ENCODE measurements at regions not wholly inside any gene's neighbourhood (a gene's known extent, or its start where the extent isn't known, plus 50 kb on each side); places are given as distances from the start of the nearest gene placed in this dataset.

- POLR2A ChIA-PET: no interaction called here
- Histone ChIP-seq H3K27ac (ENCODE audit: extremely low read depth, low read depth, low read length) (no peak overlapping the region), H3K4me3 (ENCODE audit: low read depth, low read length) (no peak overlapping the region), H3K4me1 (ENCODE audit: control insufficient read depth, insufficient read depth, low read length) (no peaks in the 10 kb centered on the region), H3K36me3 (ENCODE audit: control insufficient read depth in 2 of 2, insufficient read depth in 1 of 2, low read length in 2 of 2) (no peaks in the 10 kb centered on the region), H3K9me3 (ENCODE audit: control insufficient read depth, insufficient read depth, low read depth, low read length) (no peaks in the 10 kb centered on the region)
- CTCF ChIA-PET: no interaction called here
- TF ChIP-seq KLF10 (tag by site-specific recombination; IDR thresholded peaks at IDR 0.05) (no peak), ZNF473 (tag by site-specific recombination; IDR thresholded peaks at IDR 0.05) (no peak), ZNF521 (tag by site-specific recombination; IDR thresholded peaks at IDR 0.05) (no peak)
These were observed 806.9 kb downstream of the DNAJB9 start for GRCh38 chr7:109376576-109376975.

GRCh38 chr7:109377076-109377884, 807.6 kb downstream of the DNAJB9 start:
- POLR2A ChIA-PET: no interaction called here

DNA sequence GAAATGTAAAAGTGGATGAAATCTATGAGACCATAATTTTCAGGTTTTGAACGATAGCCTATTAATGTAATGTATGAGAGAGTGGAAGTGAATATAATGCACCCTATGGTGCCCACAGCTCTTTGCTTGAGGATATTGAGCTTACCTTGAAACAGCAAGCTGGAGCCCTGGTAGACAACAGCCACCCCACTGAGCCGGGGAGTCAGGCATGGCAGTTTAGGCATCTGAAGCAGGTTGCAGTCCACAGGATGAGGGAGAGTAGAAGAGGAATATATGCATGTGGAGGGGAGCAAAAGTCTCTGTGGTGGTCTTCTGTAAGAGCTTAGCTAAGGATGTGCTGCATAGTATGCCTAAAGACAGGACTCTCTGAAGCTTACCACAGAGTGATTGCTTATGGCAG, 817.3 kb downstream of the DNAJB9 start:
- ChIA-PET POLR2A (no interaction called here), CTCF (no interaction called here)
- no peak overlapping the region for H3K27ac ChIP-seq (ENCODE audit: extremely low read depth, low read depth, low read length)
- H3K4me3 ChIP-seq (ENCODE audit: low read depth, low read length): no peak overlapping the region
- H3K4me1 ChIP-seq (ENCODE audit: control insufficient read depth, insufficient read depth, low read length): no peaks in the 10 kb centered on the region
- no peaks in the 10 kb centered on the region for H3K9me3 ChIP-seq (ENCODE audit: control insufficient read depth, insufficient read depth, low read depth, low read length)
- no peaks in the 10 kb centered on the region for H3K36me3 ChIP-seq (ENCODE audit: control insufficient read depth in 2 of 2, insufficient read depth in 1 of 2, low read length in 2 of 2)
- TF ChIP-seq ZNF140 (tag by site-specific recombination; IDR thresholded peaks at IDR 0.05) (no peak), ZBTB48 (tag by site-specific recombination; IDR thresholded peaks at IDR 0.05) (no peak), YY1 (tag by site-specific recombination; IDR thresholded peaks at IDR 0.05) (no peak), ZNF610 (tag by site-specific recombination; IDR thresholded peaks at IDR 0.05; ENCODE audit: borderline replicate concordance) (no peak), ZBTB11 (tag by site-specific recombination; conservative IDR thresholded peaks at IDR 0.05; ENCODE audit: low read depth) (no peak), TRIM28 (IDR thresholded peaks at IDR 0.05; ENCODE audit: borderline replicate concordance, low read length) (no peak), ZNF596 (tag by site-specific recombination; IDR thresholded peaks at IDR 0.05) (no peak)

More at GRCh38 chr7:109377076-109377884, 807.6 kb downstream of the DNAJB9 start:
- Histone ChIP-seq H3K36me3 (ENCODE audit: control insufficient read depth in 2 of 2, insufficient read depth in 1 of 2, low read length in 2 of 2) (no peaks in the 10 kb centered on the region), H3K4me1 (ENCODE audit: control insufficient read depth, insufficient read depth, low read length) (no peaks in the 10 kb centered on the region), H3K9me3 (ENCODE audit: control insufficient read depth, insufficient read depth, low read depth, low read length) (no peaks in the 10 kb centered on the region), H3K4me3 (ENCODE audit: low read depth, low read length) (no peak overlapping the region), H3K27ac (ENCODE audit: extremely low read depth, low read depth, low read length) (no peak overlapping the region)
- CTCF ChIA-PET: no interaction called here
- TF ChIP-seq ZNF639 (tag by site-specific recombination; IDR thresholded peaks at IDR 0.05): no peak
- TF ChIP-seq ZNF660 (tag by site-specific recombination; IDR thresholded peaks at IDR 0.05): no peak
- no peak for TF ChIP-seq ZSCAN30 (tag by site-specific recombination; IDR thresholded peaks at IDR 0.05)
- no peak for TF ChIP-seq ZNF169 (tag by site-specific recombination; IDR thresholded peaks at IDR 0.05)
- no peak for TF ChIP-seq ZBTB17 (tag by site-specific recombination; IDR thresholded peaks at IDR 0.05)
- no peak for TF ChIP-seq REST (tag by site-specific recombination; IDR thresholded peaks at IDR 0.05)
- no peak for TF ChIP-seq ZNF664 (tag by site-specific recombination; IDR thresholded peaks at IDR 0.05)
- no peak for TF ChIP-seq ZNF530 (tag by site-specific recombination; IDR thresholded peaks at IDR 0.05; ENCODE audit: low read depth)
- no peak for TF ChIP-seq ZNF514 (tag by site-specific recombination; IDR thresholded peaks at IDR 0.05)
- no peak for TF ChIP-seq ZNF843 (tag by site-specific recombination; IDR thresholded peaks at IDR 0.05)
- TF ChIP-seq, protein P1, sequence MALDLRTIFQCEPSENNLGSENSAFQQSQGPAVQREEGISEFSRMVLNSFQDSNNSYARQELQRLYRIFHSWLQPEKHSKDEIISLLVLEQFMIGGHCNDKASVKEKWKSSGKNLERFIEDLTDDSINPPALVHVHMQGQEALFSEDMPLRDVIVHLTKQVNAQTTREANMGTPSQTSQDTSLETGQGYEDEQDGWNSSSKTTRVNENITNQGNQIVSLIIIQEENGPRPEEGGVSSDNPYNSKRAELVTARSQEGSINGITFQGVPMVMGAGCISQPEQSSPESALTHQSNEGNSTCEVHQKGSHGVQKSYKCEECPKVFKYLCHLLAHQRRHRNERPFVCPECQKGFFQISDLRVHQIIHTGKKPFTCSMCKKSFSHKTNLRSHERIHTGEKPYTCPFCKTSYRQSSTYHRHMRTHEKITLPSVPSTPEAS (tag by site-specific recombination; IDR thresholded peaks at IDR 0.05): no peak
